ENCODE measurements at regions not wholly inside any gene's neighbourhood (a gene's known extent, or its start where the extent isn't known, plus 50 kb on each side); places are given as distances from the start of the nearest gene placed in this dataset.

GRCh38 chr7:114190387-114190786, 224.2 kb upstream of the FOXP2 start:
- no peak for TF ChIP-seq TCF12 (IDR thresholded peaks at IDR 0.05; ENCODE audit: low read depth)
- no peak for TF ChIP-seq CEBPB (IDR thresholded peaks at IDR 0.05)
- no peak for TF ChIP-seq REST (IDR thresholded peaks at IDR 0.05; ENCODE audit: low read depth)
- TF ChIP-seq TAF1 (IDR thresholded peaks at IDR 0.05; ENCODE audit: low read depth) = no peak
- no peak for TF ChIP-seq FOXM1 (IDR thresholded peaks at IDR 0.05; ENCODE audit: borderline replicate concordance, low read depth)
- no peak for TF ChIP-seq RAD21 (IDR thresholded peaks at IDR 0.05; ENCODE audit: low read depth)
- TF ChIP-seq EGR1 (IDR thresholded peaks at IDR 0.05) = no peak
- no peak for TF ChIP-seq EP300 (IDR thresholded peaks at IDR 0.05; ENCODE audit: borderline replicate concordance)

Data from Ishikawa (cell line).